Gastroesophageal sphincter (tissue), 4 donors: ENCODE measurements at regions not wholly inside any gene's neighbourhood (a gene's known extent, or its start where the extent isn't known, plus 50 kb on each side); places are given as distances from the start of the nearest gene placed in this dataset.

ENCODE experiments used
- ATAC-seq: fragments of 150-250 bp; one replicate; pipeline ENCODE4 v1.9.1; 2016; ENCODE audit warnings: mild to moderate bottlenecking, moderate library complexity
- H3K27ac ChIP-seq, 4 donors: fragments of 200-600 bp; sonication (generic) in 3 of 4; 1 replicate in 3 of 4; 2 replicates in 1 of 4; pipeline ENCODE4 v1.5.1; 2016 to 2019
- H3K27me3 ChIP-seq: fragments of 200-600 bp; sonication (generic); one replicate; pipeline ENCODE4 v1.5.1; 2019
- H3K36me3 ChIP-seq, 2 donors: fragments of 200-600 bp; sonication (generic); one replicate each; pipeline ENCODE4 v1.5.1; 2019; ENCODE audit warnings: control low read depth in 1 of 2
- H3K4me1 ChIP-seq, 3 donors: fragments of 200-600 bp; sonication (generic); 1 replicate in 2 of 3; 2 replicates in 1 of 3; pipeline ENCODE4 v1.5.1; 2016 to 2019; ENCODE audit warnings: control low read depth in 2 of 3
- H3K4me3 ChIP-seq, 2 donors: fragments of 200-600 bp; sonication (generic); one replicate each; pipeline ENCODE4 v1.5.1; 2019; ENCODE audit warnings: mild to moderate bottlenecking in 1 of 2, moderate library complexity in 1 of 2
- H3K9me3 ChIP-seq, 3 donors: fragments of 200-600 bp; sonication (generic); one replicate each; pipeline ENCODE4 v1.5.1; 2017 to 2019; ENCODE audit warnings: control low read depth in 2 of 3
- EP300 ChIP-seq: sonication (generic); formaldehyde crosslinking; IDR thresholded peaks from one replicate; pipeline ENCODE4 v1.6.1; 2017; ENCODE audit warnings: antibody characterized with exemption, mild to moderate bottlenecking
- POLR2A ChIP-seq, 2 donors: fragments of 450-650 bp; IDR thresholded peaks; one replicate each; pipeline ENCODE4 v1.6.1; 2017; ENCODE audit warnings: antibody characterized with exemption in 2 of 2, mild to moderate bottlenecking in 2 of 2, moderate library complexity in 1 of 2
- POLR2AphosphoS5 ChIP-seq: sonication (generic); formaldehyde crosslinking; IDR thresholded peaks from one replicate; pipeline ENCODE4 v1.6.1; 2017; ENCODE audit warnings: antibody characterized with exemption
- whole genome bisulfite sequencing, 2 donors: methylation state at CpG; one replicate each; pipeline ENCODE4 v1.1.5; 2018; ENCODE audit warnings: low coverage in 1 of 2; 5-methylcytosine and 5-hydroxymethylcytosine counted together
- TF ChIP-seq, protein P1 (sequence below), 4 experiments: fragments of 200-600 bp in 2 of 4; fragments of 450-650 bp in 2 of 4; sonication (generic) in 1 of 4; IDR thresholded peaks; one replicate each; pipeline ENCODE4 v1.5.1; 2017 to 2019; ENCODE audit warnings: antibody characterized with exemption in 4 of 4, mild to moderate bottlenecking in 2 of 4, moderate library complexity in 2 of 4

DNA sequence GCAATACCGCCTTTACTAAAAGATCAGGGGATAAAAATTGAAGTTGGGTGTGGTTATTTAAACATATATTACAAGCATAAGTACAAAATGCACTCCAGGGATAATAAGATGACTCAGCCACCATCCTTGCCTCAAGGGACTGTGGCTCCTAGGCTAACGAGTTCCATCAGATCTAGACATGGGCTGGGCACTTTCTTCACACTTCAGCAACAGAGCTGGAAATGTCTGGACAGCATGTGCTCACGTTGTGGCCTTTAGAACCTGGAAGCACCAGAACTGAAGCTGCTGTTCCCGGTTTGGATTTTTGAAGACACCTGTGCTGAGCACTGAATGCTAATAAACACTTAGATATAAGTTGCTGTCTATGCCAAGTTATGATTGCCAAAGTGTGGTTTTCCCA is 384.2 kb upstream of the SALL3 start:
- Histone ChIP-seq H3K4me3 (no peak overlapping the region), H3K36me3 (no peaks in the 10 kb centered on the region), H3K27me3 (peaks cover 10% of the 10 kb centered on the region), H3K9me3 (peaks cover 0 to 31% (median 0%) of the 10 kb centered on the region in 3 donors), H3K27ac (no peak overlapping the region), H3K4me1 (no peaks in the 10 kb centered on the region)
- no peak for ATAC-seq
- TF ChIP-seq, protein P1, sequence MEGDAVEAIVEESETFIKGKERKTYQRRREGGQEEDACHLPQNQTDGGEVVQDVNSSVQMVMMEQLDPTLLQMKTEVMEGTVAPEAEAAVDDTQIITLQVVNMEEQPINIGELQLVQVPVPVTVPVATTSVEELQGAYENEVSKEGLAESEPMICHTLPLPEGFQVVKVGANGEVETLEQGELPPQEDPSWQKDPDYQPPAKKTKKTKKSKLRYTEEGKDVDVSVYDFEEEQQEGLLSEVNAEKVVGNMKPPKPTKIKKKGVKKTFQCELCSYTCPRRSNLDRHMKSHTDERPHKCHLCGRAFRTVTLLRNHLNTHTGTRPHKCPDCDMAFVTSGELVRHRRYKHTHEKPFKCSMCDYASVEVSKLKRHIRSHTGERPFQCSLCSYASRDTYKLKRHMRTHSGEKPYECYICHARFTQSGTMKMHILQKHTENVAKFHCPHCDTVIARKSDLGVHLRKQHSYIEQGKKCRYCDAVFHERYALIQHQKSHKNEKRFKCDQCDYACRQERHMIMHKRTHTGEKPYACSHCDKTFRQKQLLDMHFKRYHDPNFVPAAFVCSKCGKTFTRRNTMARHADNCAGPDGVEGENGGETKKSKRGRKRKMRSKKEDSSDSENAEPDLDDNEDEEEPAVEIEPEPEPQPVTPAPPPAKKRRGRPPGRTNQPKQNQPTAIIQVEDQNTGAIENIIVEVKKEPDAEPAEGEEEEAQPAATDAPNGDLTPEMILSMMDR (IDR thresholded peaks at IDR 0.05): no peak
- TF ChIP-seq POLR2AphosphoS5: no peak
- TF ChIP-seq POLR2A (IDR thresholded peaks at IDR 0.05): no peak
- 72 to 79% methylated on average over 2 to 4 of the region's 4 CpGs for WGBS, 2 donors

GRCh38 chr18:78595924-78596573 is 383.6 kb upstream of the SALL3 start:
- 70 to 74% methylated on average over 7 of the region's 9 CpGs for WGBS, 2 donors
- H3K27ac ChIP-seq: no peak overlapping the region
- no peaks in the 10 kb centered on the region for H3K36me3 ChIP-seq
- TF ChIP-seq, protein P1 (IDR thresholded peaks at IDR 0.05): no peak
- TF ChIP-seq POLR2AphosphoS5 (no peak), EP300 (no peak), POLR2A (IDR thresholded peaks at IDR 0.05) (no peak)
- H3K27me3 ChIP-seq: peaks cover 10% of the 10 kb centered on the region
- H3K9me3 ChIP-seq: peaks cover 0 to 31% (median 0%) of the 10 kb centered on the region in 3 donors
- H3K4me1 ChIP-seq: no peaks in the 10 kb centered on the region
- no peak for ATAC-seq
- H3K4me3 ChIP-seq: no peak overlapping the region

DNA sequence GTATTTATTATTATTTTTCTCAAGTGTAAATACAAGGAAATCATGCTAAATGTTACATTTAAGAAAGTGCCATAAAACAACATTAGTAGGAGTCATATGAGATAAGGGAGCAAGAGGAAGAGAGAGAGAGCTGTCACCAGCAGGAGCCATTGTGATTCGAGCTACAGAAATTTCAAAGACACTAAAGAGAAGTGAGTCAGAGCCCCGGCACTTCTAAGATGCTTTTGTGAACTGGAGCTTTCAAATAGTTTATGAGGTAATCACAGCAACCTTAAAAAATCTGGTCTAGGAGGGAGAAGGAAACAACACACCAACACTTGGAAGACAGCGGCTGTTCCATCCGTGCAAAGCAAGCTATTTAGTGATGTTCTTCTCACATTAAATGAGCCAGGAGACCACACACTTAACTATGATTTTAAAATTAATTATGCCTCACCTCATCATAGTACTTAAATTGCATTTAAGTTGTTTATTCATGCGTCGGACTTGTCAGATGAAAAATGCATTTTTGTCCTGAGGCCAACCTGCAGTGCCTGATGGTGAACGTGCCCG is 382.7 kb upstream of the SALL3 start:
- Histone ChIP-seq H3K9me3 (peaks cover 0 to 23% (median 0%) of the 10 kb centered on the region in 3 donors), H3K36me3 (no peaks in the 10 kb centered on the region), H3K4me3 (no peak overlapping the region), H3K27me3 (peaks cover 11% of the 10 kb centered on the region), H3K27ac (no peak overlapping the region), H3K4me1 (no peaks in the 10 kb centered on the region)
- no peak for ATAC-seq
- TF ChIP-seq POLR2AphosphoS5 (no peak), EP300 (no peak), POLR2A (IDR thresholded peaks at IDR 0.05) (no peak)
- TF ChIP-seq, protein P1 (IDR thresholded peaks at IDR 0.05): no peak
- 18 to 31% methylated on average over 7 to 8 of the region's 8 CpGs for whole genome bisulfite sequencing, 2 donors

DNA sequence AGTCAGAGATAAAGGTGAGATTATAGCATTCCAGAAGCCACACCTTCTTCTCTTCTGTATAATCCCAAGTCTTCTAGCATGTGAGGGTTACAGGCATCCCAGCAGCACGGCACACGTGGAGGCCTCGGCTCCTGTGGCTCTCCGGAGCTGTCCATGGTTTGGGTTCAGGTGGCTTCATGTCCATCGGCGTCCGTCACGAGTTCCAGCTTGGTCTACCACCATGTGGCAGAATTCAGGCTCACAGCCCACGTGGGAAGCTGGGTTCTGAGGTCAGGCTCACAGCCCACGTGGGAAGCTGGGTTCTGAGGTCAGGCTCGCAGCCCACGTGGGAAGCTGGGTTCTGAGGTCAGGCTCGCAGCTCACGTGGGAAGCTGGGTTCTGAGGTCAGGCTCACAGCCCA is 378.3 kb upstream of the SALL3 start:
- no peaks in the 10 kb centered on the region for H3K4me1 ChIP-seq
- H3K4me3 ChIP-seq: no peak overlapping the region
- H3K27ac ChIP-seq: no peak overlapping the region
- peaks cover 20% of the 10 kb centered on the region for H3K27me3 ChIP-seq
- no peaks in the 10 kb centered on the region for H3K9me3 ChIP-seq
- ATAC-seq: no peak
- TF ChIP-seq, protein P1 (IDR thresholded peaks at IDR 0.05): no peak
- TF ChIP-seq EP300 (no peak), POLR2AphosphoS5 (no peak), POLR2A (IDR thresholded peaks at IDR 0.05) (no peak)
- 64% methylated on average over 5 of the region's 14 CpGs; no CpG with 5 or more reads in 1 of the 2 donors for WGBS, 2 donors
- H3K36me3 ChIP-seq: no peaks in the 10 kb centered on the region

DNA sequence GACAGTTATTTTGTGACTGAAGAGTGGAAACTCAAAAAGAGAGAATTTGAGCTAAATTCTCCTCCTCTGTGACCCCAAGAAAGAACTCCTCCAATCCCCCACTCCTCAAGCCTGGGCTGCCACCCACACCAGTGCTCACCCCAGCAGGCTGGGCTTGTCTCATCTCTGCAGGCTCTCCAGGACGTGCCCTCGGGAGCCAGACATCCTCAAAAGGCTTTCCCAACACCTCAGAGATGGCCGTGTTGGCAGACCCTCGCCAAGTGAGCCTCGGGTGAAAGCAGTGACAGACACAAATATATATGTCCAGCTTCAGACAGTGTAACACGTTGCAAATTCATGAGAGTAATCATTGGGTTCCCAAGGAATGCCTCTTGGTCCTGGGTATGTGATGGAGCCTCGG is 377.7 kb upstream of the SALL3 start:
- peaks cover 21% of the 10 kb centered on the region for H3K27me3 ChIP-seq
- H3K36me3 ChIP-seq: no peaks in the 10 kb centered on the region
- H3K27ac ChIP-seq: no peak overlapping the region
- 60% methylated on average over 1 of the region's 7 CpGs; no CpG with 5 or more reads in 1 of the 2 donors for WGBS, 2 donors
- no peaks in the 10 kb centered on the region for H3K9me3 ChIP-seq
- ATAC-seq: no peak
- TF ChIP-seq EP300: no peak
- TF ChIP-seq POLR2AphosphoS5: no peak
- TF ChIP-seq, protein P1 (IDR thresholded peaks at IDR 0.05): no peak
- no peak for TF ChIP-seq POLR2A (IDR thresholded peaks at IDR 0.05)
- no peak overlapping the region for H3K4me3 ChIP-seq
- H3K4me1 ChIP-seq: no peaks in the 10 kb centered on the region
